ENCODE measurements at regions not wholly inside any gene's neighbourhood (a gene's known extent, or its start where the extent isn't known, plus 50 kb on each side); places are given as distances from the start of the nearest gene placed in this dataset.
"Not testable (repeated sequence)": the region's sequence is repeated elsewhere in the genome, so short reads cannot be mapped to it uniquely, and the experiment has no call there.

DNA sequence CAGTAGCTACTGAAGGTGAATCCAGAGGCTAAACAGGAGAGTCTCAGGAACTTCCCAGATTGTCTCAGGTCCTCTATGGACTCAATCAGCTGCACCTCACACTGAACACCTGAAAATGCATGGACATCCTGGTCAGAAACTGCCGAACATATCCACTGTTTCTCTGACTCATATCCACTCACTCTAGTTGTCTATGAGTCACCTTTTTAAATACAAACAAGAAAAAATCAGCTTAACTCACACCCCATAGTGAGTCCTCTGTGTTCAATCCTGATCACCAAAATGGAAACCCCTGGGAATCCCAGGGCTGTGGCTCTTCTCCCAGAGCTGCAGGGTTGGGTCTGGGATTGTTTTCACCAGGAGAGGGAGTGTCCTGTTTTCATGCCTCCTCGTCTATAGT lies 556.7 kb downstream of the TMEM121 start:
- H3K4me3 ChIP-seq (ENCODE audit: control insufficient read depth, low read depth, low read length), result no peak overlapping the region
- no peak for DNase-seq (ENCODE audit: low read depth)
- no peak for TF ChIP-seq CTCF (IDR thresholded peaks at IDR 0.05; ENCODE audit: control insufficient read depth, insufficient read depth, low read depth, low read length, missing control alignments)

DNA sequence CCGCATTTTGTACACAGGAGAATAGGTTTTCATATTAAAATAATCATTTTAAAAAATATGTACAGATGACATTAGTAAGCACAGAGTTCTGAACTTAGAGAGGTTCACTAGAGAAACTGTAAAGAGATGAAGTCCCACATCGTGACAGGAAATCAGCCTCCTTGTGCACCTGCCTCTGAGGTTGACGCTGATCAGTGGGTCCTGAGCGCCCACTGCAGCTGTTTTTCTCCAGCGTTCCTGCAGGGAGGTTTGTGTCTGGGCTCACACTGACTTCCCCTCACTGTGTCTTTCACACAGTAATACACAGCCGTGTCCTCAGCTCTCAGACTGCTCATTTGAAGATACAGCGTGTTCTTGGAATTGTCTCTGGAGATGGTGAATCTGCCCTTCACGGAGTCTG lies 561.5 kb downstream of the TMEM121 start:
- TF ChIP-seq CTCF (IDR thresholded peaks at IDR 0.05; ENCODE audit: control insufficient read depth, insufficient read depth, low read depth, low read length, missing control alignments), result no peak
- H3K4me3 ChIP-seq (ENCODE audit: control insufficient read depth, low read depth, low read length), result no peak overlapping the region
- no peak for DNase-seq (ENCODE audit: low read depth)

DNA sequence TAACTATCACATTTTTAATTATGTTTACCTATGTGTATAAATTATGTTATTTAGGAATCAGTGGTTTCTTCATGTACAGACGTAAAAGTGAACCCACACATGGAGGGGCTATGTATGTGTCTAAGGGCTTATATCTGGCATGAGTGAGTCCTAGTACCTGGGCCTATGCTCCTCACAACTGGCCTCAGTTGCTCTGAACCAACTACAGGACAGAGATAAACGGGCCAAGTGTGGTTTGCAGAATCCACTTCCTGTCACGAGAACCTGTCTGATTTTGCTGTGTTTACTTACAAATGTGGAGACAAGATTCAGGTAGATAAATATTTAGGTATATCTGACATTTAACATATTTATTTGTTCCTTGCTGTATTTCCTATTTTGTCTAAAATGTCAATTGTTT lies 562.5 kb downstream of the TMEM121 start:
- DNase-seq (ENCODE audit: low read depth); H3K4me3 ChIP-seq (ENCODE audit: control insufficient read depth, low read depth, low read length): not testable (repeated sequence)

DNA sequence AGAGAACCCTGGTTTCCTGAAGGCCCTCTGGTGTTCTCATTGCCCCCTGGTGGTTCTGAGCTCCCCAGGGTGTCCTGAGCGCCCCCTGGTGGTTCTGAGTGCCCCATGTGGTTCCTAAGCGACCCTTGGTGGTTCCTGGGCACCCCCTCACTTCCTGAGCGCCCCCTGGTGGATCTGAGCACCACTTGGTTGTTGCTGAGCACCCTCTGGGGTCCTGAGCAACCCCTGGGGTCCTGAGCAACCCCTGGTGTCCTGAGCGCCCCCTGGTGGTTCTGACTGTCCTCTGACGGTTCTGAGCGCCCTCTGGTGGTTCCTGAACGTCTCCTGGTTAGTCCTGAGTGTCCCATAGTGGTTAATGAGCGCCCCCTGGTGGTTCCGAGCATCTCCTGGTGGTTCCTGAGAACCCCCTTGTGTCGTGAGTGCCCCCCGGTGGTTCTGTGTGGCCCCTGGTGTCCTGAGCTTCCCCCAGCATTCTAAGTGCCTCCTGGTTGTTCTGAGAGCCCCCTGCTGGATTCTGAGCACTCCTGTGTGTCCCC lies 568.3 kb downstream of the TMEM121 start:
- H3K4me3 ChIP-seq (ENCODE audit: control insufficient read depth, low read depth, low read length), result no peak overlapping the region
- TF ChIP-seq CTCF (IDR thresholded peaks at IDR 0.05; ENCODE audit: control insufficient read depth, insufficient read depth, low read depth, low read length, missing control alignments), result no peak
- DNase-seq (ENCODE audit: low read depth), result no peak

- no peak for TF ChIP-seq CTCF (IDR thresholded peaks at IDR 0.05; ENCODE audit: control insufficient read depth, insufficient read depth, low read depth, low read length, missing control alignments)
- DNase-seq (ENCODE audit: low read depth), result no peak
- H3K4me3 ChIP-seq (ENCODE audit: control insufficient read depth, low read depth, low read length), result no peak overlapping the region
Measured at GRCh38 chr14:106107703-106108102, 581.3 kb downstream of the TMEM121 start.

DNA sequence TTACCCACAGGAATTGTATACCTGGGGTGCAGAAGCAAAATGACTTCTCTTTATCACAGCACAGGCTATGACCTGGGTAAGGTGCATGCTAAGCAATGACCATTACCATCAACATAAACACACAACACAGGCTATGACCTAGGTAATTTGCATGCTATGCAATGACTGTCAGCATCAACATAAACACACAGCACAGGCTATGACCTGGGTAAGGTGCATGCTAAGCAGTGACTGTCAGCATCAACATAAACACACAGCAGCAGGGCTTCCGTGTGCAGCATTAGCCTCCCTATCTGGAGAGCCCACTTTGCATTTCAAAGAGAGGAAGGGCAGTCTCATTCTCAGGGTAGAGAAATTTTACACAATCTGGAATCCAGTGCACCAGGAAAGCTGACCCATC lies 583.0 kb downstream of the TMEM121 start:
- no peak overlapping the region for H3K4me3 ChIP-seq (ENCODE audit: control insufficient read depth, low read depth, low read length)
- TF ChIP-seq CTCF (IDR thresholded peaks at IDR 0.05; ENCODE audit: control insufficient read depth, insufficient read depth, low read depth, low read length, missing control alignments), result no peak
- no peak for DNase-seq (ENCODE audit: low read depth)

DNA sequence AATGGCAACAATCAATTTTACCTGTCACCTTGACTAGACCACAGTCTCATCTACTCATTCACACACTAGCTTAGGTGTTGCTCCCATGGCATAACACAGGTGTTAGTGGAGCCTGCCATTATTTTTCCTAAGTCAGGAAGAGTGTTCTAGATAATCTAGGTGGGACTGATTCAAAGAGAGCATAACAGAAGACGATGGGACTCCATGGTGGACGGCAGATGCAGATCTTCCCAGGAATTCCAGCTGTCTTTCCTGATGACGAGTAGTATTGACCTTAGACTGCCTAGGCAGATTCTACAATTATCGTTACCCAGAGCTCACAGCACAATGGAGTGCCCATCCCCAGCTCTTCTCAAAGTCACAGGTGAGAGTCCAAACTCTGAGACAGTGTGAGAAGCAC lies 589.0 kb downstream of the TMEM121 start:
- no peak overlapping the region for H3K4me3 ChIP-seq (ENCODE audit: control insufficient read depth, low read depth, low read length)
- DNase-seq (ENCODE audit: low read depth), result no peak
- TF ChIP-seq CTCF (IDR thresholded peaks at IDR 0.05; ENCODE audit: control insufficient read depth, insufficient read depth, low read depth, low read length, missing control alignments), result no peak

- not testable (repeated sequence) for H3K4me3 ChIP-seq (ENCODE audit: control insufficient read depth, low read depth, low read length); DNase-seq (ENCODE audit: low read depth)
Measured at GRCh38 chr14:106116339-106116930, 590.1 kb downstream of the TMEM121 start.
